H7 (cell line): ENCODE measurements at regions not wholly inside any gene's neighbourhood (a gene's known extent, or its start where the extent isn't known, plus 50 kb on each side); places are given as distances from the start of the nearest gene placed in this dataset.
"Not testable (repeated sequence)": the region's sequence is repeated elsewhere in the genome, so short reads cannot be mapped to it uniquely, and the experiment has no call there.

Experiments used
- DNase-seq: peaks from one replicate; pipeline ENCODE4 v3.0.0; 2012
- H3K27me3 ChIP-seq: 2 replicates; pipeline ENCODE4 v1.6.0; 2011; ENCODE audit warnings: mild to moderate bottlenecking, low read length; ENCODE audit not compliant: control insufficient read depth, insufficient read depth
- H3K36me3 ChIP-seq: replicated peaks from 2 replicates; pipeline ENCODE4 v1.5.1; 2011; ENCODE audit warnings: low read length; ENCODE audit not compliant: control insufficient read depth, insufficient read depth
- H3K4me3 ChIP-seq: 2 replicates; pipeline ENCODE4 v1.5.1; 2011; ENCODE audit warnings: low read depth, mild to moderate bottlenecking, control low read depth, low read length, moderate library complexity; ENCODE audit not compliant: insufficient read depth

DNA sequence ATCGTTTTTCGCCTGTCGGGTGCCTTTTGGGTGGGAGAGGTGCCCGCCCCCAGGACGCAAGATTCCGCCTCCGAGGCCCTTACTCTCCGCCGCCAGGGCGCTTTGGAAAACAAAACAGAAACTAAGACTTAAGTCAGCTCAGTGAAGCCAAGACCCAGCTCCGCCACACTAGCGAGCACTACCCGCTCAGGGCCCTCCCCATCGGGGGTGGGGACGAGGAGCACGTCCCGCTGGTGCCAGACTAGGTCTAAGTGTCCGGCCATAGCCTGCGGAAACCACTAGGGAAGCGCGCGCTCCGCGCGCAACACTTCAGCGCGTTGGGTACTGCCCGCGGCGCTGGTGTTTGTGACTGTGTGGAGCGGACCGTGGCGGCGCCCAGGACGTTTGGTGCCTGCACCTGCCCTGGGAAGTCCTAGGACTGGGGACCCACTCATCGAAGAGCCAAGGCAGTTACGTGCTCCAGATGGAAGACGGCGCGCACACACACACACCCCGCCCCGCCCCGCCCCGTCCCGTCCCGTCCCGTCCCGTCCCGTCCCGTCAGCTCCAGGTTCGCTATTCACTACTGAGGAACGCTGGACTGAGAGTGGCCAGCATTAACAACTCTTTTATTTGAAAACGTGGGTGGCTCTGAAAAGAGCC, 57.6 kb upstream of the BOLA1 start:
- H3K4me3 ChIP-seq, H3K27me3 ChIP-seq, DNase-seq, H3K36me3 ChIP-seq: not testable (repeated sequence)

- not testable (repeated sequence) for H3K4me3 ChIP-seq, DNase-seq, H3K36me3 ChIP-seq
Measured at GRCh38 chr1:149842458-149843064, 56.8 kb upstream of the BOLA1 start.

DNA sequence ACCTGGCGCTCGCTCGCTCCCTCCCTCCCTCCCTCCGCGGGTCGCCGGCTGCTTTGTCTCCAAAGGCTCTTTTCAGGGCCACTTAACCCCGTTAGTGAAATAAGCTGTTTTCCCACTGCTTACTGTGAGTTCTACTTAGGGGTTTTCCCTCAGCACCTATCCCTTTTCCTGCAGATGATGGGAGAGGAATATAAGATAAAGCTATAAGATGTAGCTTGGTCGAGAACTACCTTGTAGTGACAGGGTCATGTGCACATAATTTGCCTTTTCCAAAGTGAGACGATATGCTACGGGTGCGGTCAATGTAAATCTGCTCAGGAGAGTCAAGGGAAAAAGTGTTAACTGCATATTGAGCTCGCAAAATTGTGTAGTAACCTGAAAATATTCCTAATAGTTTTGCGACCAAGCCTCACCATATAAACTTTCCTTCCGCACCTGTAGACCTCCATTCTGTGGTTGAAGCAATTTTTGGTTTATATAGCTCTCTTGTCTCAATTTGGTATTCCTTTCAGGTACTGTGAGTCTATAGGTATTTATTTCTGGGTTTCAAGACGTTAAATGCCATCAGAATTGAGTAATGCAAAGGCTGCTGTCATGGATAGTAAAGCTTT, 55.8 kb upstream of the BOLA1 start:
- no peaks in the 10 kb centered on the region for H3K27me3 ChIP-seq
- no peaks in the 10 kb centered on the region for H3K36me3 ChIP-seq
- peak overlapping the region; percentile 88 for H3K4me3 ChIP-seq
- no peak for DNase-seq

More at GRCh38 chr1:149842458-149843064, 56.8 kb upstream of the BOLA1 start:
- H3K27me3 ChIP-seq: not testable (repeated sequence)

DNA sequence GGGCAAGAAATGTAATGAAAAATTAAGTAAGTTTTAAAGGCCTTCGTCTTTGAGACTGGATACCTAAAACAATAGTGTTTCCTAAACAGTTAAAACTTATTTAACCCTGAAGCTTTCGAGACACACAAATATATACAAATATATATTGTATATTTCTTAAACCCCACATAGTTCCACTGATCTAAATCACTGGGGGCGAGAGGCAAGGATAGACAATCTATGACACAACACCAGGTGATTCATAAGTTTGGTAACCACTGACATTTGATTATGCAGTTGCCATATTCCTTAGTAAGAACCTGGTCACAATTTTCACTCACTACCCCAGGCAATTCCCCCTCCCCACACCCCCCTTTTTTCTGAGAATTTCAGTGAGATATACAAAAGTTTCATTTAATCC, 55.3 kb upstream of the BOLA1 start:
- H3K36me3 ChIP-seq: no peaks in the 10 kb centered on the region
- peak overlapping the region; percentile 88 for H3K4me3 ChIP-seq
- no peaks in the 10 kb centered on the region for H3K27me3 ChIP-seq
- DNase-seq: no peak

GRCh38 chr1:149844650-149845255, 54.6 kb upstream of the BOLA1 start:
- no peaks in the 10 kb centered on the region for H3K36me3 ChIP-seq
- peak overlapping the region; percentile 88 for H3K4me3 ChIP-seq
- no peaks in the 10 kb centered on the region for H3K27me3 ChIP-seq
- DNase-seq: no peak

DNA sequence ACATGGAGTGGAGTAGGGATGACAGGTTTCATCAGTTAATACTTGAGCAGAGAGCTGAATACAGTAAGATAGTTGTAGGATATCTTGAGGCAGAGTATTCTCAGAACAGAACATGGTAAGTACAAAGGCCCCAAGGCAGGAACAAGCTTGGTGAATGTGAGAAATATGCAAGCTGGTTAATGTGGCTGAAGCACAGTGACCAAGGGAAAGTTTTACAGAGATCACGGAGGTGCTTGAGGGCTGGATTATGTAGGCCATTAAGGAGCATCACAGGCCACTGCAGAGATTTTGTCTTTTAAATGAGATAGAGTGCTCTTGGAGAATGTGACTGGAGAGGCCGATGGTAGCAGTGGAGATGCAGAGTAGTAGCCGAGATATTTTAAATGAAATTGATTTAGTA, 54.0 kb upstream of the BOLA1 start:
- Histone ChIP-seq H3K4me3 (peak overlapping the region; percentile 88; the same call in 1 of the 2 replicates), H3K36me3 (no peaks in the 10 kb centered on the region), H3K27me3 (no peaks in the 10 kb centered on the region)
- DNase-seq: peak; percentile 51

- no peaks in the 10 kb centered on the region for H3K36me3 ChIP-seq
- DNase-seq: no peak
- H3K27me3 ChIP-seq: no peaks in the 10 kb centered on the region
- H3K4me3 ChIP-seq: peak overlapping the region; percentile 20; the same call in 1 of the 2 replicates
Measured at GRCh38 chr1:149846042-149846441, 53.3 kb upstream of the BOLA1 start.

DNA sequence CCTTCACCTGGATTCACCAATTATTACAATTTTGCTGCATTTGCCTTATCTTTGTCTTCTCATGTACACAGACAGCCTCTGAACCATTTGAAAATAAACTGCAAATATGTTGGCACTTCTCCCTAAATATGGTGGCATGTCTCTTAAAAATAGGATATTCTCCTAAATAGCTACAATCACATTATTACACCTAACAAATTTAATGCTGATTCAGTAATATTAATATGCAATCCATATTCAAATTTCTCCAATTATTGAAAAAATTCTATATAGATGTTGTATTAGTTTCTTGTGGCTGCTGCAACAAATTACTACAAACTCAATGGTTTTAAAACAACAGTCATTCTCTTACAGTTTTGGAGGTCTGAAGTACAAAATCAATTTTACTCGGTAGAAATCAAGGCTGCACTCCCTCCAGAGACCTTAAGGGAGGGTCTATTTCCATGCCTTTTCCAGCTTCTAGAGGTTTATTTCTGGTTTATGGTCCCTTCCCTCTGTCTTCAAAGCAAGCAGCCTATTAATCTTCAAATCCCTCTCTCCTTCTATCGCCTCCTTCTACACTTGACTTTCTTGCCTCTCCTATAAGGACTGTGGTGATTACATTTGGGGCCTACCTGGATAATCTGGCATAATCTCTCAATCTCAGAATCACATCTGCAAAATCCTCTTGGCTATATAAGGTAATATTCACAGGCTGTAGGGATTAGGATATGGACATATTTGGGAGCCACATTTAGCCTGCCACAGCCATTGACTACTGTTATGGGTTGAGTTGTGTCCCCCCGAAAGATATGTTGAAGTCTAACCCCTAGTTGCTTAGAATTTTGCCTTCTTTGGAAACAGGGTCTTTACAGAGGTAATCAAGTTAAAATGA, 52.5 kb upstream of the BOLA1 start:
- Histone ChIP-seq H3K36me3 (no peaks in the 10 kb centered on the region), H3K27me3 (no peaks in the 10 kb centered on the region), H3K4me3 (no peak overlapping the region)
- DNase-seq: no peak

DNA sequence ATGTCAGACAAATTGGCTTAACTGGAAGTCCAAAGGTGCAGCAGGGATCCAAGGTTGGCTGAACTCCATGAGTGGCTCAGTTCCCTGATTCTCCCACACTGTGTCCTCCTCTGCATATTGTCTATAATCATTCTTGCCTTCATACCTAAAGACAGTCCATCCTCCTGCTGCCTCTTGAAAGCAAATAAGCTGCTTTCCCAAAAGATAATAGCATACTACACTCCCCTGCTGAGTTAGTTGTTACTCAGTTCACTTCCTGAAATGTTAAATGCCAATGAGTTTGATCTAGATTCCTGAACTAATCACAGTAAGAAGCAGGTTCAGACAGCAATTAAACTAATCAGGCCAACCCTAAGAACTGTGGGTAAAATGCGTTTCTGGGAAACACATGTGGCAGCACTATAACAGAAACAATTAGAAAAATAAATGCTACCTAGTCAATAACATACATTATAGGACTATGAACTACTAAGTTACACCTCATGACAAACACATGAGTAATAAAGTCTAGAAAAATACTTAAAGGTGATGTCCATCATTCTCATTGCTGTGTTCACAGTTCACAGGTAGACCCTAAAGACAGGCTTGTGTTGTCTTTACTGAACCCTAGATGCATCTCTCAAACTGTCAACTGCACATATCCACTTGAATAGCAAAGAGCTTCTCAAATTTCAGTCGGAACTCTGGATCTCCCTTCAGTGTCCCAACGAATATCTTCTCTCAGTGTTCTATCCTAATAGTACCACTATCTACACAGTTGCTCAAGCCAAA, 50.8 kb upstream of the BOLA1 start:
- no peak for DNase-seq
- H3K27me3 ChIP-seq: no peaks in the 10 kb centered on the region
- peak overlapping the region; percentile 79; the same call in 1 of the 2 replicates for H3K4me3 ChIP-seq
- H3K36me3 ChIP-seq: no peaks in the 10 kb centered on the region

- H3K4me3 ChIP-seq: peak overlapping the region; percentile 79
- no peaks in the 10 kb centered on the region for H3K36me3 ChIP-seq
- DNase-seq: no peak
- no peaks in the 10 kb centered on the region for H3K27me3 ChIP-seq
Measured at GRCh38 chr1:149849111-149849946, 50.0 kb upstream of the BOLA1 start.
